ENCODE measurements at regions not wholly inside any gene's neighbourhood (a gene's known extent, or its start where the extent isn't known, plus 50 kb on each side); places are given as distances from the start of the nearest gene placed in this dataset.

GRCh38 chrX:723781-724180, 93.2 kb downstream of the SHOX start:
- TF ChIP-seq CTCF (conservative IDR thresholded peaks at IDR 0.05; ENCODE audit: low read length) = no peak
- TF ChIP-seq EZH2phosphoT487 (IDR thresholded peaks at IDR 0.05; ENCODE audit: borderline replicate concordance) = no peak

Measured in Loucy (cell line).